ENCODE measurements at regions not wholly inside any gene's neighbourhood (a gene's known extent, or its start where the extent isn't known, plus 50 kb on each side); places are given as distances from the start of the nearest gene placed in this dataset.
"Not testable (repeated sequence)": the region's sequence is repeated elsewhere in the genome, so short reads cannot be mapped to it uniquely, and the experiment has no call there.

DNA sequence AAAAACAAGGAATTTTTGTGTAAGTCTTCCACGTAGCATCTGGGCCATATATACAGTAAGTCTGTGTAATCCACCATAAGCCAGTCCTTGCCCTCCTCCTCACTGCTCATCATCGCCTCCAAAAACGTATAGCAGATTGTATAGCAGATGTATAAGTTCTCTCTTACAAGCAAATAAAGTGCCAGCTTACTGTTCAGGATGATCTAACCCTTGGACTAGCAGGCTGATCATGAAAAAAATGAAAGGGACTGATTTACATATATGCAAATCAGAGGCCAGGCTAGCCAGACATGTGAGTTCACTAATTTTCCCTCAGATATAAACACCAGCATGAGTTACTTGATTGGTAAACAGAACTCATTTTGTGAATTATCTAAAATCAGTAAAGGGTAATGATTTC lies 171.5 kb downstream of the LY86 start:
- no peaks in the 10 kb centered on the region for H3K27me3 ChIP-seq (ENCODE audit: control insufficient read depth, insufficient read depth, low read length, poor library complexity, severe bottlenecking)
- H3K4me3 ChIP-seq (ENCODE audit: insufficient read depth, low read depth, low read length): no peak overlapping the region
- WGBS, 2 experiments: 95% methylated on average over 3 of the region's 3 CpGs
- no peak overlapping the region for H3K27ac ChIP-seq (ENCODE audit: insufficient read depth, low read depth, low read length, poor library complexity, severe bottlenecking)
- no peaks in the 10 kb centered on the region for H3K36me3 ChIP-seq (ENCODE audit: control insufficient read depth, insufficient read depth, low read length)
- no peaks in the 10 kb centered on the region for H3K9me3 ChIP-seq (ENCODE audit: control insufficient read depth, low read length)
- peaks cover 12% of the 10 kb centered on the region for H3K4me1 ChIP-seq (ENCODE audit: control insufficient read depth, insufficient read depth, low read length)

DNA sequence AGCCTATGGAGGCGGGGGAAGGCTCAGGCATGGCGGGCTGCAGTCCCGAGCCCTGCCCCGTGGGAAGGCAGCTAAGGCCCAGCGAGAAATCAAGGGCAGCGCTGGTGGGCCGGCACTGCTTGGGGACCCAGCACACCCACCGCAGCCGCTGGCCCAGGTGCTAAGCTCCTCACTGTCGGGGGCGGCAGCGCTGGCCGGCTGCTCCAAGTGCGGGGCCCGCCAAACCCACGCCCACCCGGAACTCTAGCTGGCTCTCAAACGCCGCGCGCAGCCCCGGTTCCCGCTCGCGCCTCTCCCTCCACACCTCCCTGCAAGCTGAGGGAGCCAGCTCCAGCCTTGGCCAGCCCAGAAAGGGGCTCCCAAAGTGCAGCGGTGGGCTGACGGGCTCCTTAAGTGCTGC lies 174.0 kb downstream of the LY86 start:
- H3K36me3 ChIP-seq (ENCODE audit: control insufficient read depth, insufficient read depth, low read length); H3K27me3 ChIP-seq (ENCODE audit: control insufficient read depth, insufficient read depth, low read length, poor library complexity, severe bottlenecking); H3K9me3 ChIP-seq (ENCODE audit: control insufficient read depth, low read length); H3K27ac ChIP-seq (ENCODE audit: insufficient read depth, low read depth, low read length, poor library complexity, severe bottlenecking); H3K4me3 ChIP-seq (ENCODE audit: insufficient read depth, low read depth, low read length): not testable (repeated sequence)
- H3K4me1 ChIP-seq (ENCODE audit: control insufficient read depth, insufficient read depth, low read length): peaks cover 12% of the 10 kb centered on the region
- 95 to 96% methylated on average over 27 of the region's 27 CpGs for WGBS, 2 experiments

DNA sequence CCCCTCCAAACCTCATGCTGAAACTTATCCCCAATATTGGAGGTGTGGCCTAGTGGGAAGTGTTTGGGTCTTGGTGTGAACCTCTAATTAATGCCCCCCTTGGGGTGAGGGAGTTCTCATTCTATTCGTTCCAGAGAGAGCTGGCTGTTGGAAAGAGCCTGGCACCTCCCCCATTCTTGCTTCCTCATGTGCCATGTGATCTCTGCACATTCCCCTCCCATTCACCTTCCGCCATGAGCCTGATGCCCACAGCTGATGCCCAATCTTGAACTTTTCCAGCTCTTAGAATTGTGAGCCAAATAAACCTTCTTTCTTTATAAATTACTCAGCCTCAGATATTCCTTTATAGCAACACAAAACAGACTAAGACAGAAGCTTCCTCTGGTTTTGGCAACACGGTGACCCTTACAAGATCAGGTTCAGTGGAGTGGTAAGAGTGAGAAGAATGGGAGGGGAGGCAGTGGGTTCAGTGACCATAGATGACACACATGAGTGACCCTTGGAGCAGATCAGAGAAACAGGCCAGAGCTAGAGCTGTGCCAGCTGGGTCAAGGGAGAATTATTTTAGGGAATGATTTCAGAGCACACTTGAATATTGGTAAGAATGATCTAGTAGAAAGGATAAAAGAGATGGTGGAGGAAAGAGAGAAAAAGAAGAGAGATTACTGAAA lies 176.4 kb downstream of the LY86 start:
- H3K9me3 ChIP-seq (ENCODE audit: control insufficient read depth, low read length): no peaks in the 10 kb centered on the region
- WGBS, 2 experiments: 84 to 85% methylated on average over 3 of the region's 3 CpGs

DNA sequence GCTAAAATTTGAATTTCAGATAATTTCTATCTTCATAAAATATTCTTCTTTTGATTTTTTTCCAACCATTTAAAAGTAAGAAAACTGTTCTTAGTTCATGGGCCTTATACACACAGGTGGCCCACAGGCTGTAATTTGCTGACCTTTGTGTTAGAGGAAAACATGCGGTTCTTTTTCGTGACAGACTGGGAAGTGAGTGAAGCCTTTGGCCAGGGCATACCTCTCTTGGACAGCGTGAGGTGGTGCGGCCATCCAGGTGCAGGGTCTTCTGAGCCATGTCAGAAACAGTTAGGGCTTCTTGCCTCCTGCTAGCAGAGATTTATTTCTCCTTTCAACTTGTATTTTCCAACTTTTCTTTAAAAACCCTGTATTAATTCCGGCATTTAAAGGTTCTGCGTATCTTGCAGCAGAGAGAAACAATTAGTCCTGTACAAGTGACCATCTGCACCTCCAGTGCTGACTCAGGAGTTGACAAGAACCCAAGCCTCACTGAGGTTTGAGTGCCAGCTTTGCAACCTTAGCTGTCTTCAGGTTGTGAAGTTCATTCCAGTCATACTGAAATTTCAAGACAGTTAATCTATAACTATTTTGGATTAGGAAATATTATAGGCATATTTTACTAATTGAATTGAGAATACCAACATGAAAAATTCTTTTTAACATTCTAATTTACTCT lies 177.8 kb downstream of the LY86 start:
- Histone ChIP-seq H3K27ac (ENCODE audit: insufficient read depth, low read depth, low read length, poor library complexity, severe bottlenecking) (no peak overlapping the region), H3K27me3 (ENCODE audit: control insufficient read depth, insufficient read depth, low read length, poor library complexity, severe bottlenecking) (no peaks in the 10 kb centered on the region), H3K9me3 (ENCODE audit: control insufficient read depth, low read length) (no peaks in the 10 kb centered on the region), H3K4me3 (ENCODE audit: insufficient read depth, low read depth, low read length) (no peak overlapping the region), H3K4me1 (ENCODE audit: control insufficient read depth, insufficient read depth, low read length) (no peaks in the 10 kb centered on the region), H3K36me3 (ENCODE audit: control insufficient read depth, insufficient read depth, low read length) (no peaks in the 10 kb centered on the region)
- 95 to 96% methylated on average over 6 of the region's 6 CpGs for WGBS, 2 experiments

More for the DNA sequence above, 176.4 kb downstream of the LY86 start:
- no peak overlapping the region for H3K4me3 ChIP-seq (ENCODE audit: insufficient read depth, low read depth, low read length)
- H3K27ac ChIP-seq (ENCODE audit: insufficient read depth, low read depth, low read length, poor library complexity, severe bottlenecking): no peak overlapping the region
- H3K27me3 ChIP-seq (ENCODE audit: control insufficient read depth, insufficient read depth, low read length, poor library complexity, severe bottlenecking): no peaks in the 10 kb centered on the region
- no peaks in the 10 kb centered on the region for H3K4me1 ChIP-seq (ENCODE audit: control insufficient read depth, insufficient read depth, low read length)
- no peaks in the 10 kb centered on the region for H3K36me3 ChIP-seq (ENCODE audit: control insufficient read depth, insufficient read depth, low read length)

DNA sequence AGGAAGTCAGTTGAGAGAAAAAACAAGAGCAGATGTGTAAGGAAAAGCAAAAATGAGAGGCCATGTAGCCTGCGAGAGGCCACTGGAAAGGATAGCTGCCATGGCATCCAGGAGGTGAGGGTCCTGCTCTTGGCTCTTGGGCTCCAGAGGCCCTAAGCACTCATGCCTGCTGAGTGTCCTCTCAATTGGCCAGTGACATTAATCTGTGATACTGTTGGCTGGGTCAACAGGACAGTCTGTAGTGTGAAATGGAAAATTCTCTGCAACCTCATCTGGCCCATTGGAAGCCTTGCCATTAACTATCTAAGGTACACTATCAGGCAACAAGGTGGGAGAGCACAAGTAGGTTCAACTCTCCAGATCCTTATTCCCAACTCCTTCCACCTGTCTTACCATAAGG lies 180.9 kb downstream of the LY86 start:
- no peaks in the 10 kb centered on the region for H3K36me3 ChIP-seq (ENCODE audit: control insufficient read depth, insufficient read depth, low read length)
- H3K27me3 ChIP-seq (ENCODE audit: control insufficient read depth, insufficient read depth, low read length, poor library complexity, severe bottlenecking): no peaks in the 10 kb centered on the region
- H3K4me3 ChIP-seq (ENCODE audit: insufficient read depth, low read depth, low read length): no peak overlapping the region
- WGBS, 2 experiments: 92 to 96% methylated on average over 1 of the region's 1 CpG
- no peaks in the 10 kb centered on the region for H3K9me3 ChIP-seq (ENCODE audit: control insufficient read depth, low read length)
- H3K27ac ChIP-seq (ENCODE audit: insufficient read depth, low read depth, low read length, poor library complexity, severe bottlenecking): no peak overlapping the region
- no peaks in the 10 kb centered on the region for H3K4me1 ChIP-seq (ENCODE audit: control insufficient read depth, insufficient read depth, low read length)

DNA sequence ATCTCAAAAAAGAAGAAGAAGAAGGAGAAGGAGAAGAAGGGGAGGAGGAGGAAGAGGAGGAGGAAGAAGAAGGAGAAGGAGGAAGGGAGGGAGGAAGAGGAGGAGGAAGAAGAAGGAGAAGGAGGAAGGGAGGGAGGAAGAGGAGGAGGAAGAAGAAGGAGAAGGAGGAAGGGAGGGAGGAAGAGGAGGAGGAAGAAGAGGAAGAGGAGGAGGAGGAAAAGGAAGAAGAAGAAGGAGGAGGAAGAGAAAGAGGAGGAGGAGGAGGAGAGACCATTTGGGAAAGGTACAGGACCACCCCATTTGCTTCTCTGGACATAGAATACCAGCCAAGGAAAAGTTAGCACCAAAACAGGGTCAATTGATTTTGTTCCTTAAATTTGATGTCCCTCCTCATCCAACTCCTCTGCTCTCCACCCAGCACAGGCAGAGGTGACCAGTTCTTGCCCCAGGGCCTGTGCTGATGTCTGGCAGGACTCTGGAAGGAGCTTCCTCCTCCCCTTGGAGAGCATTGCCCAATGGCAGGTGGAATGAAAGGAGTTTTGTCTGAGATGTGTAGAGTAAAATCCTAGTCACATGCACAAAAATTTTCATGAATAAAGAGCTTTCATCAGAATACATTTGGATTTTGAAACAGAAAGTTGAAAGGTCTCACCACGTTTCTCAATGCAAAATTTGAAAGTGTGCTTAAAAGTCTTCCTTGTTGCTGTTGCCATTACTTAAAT lies 182.9 kb downstream of the LY86 start:
- no peaks in the 10 kb centered on the region for H3K4me1 ChIP-seq (ENCODE audit: control insufficient read depth, insufficient read depth, low read length)
- H3K4me3 ChIP-seq (ENCODE audit: insufficient read depth, low read depth, low read length): no peak overlapping the region
- H3K27ac ChIP-seq (ENCODE audit: insufficient read depth, low read depth, low read length, poor library complexity, severe bottlenecking): no peak overlapping the region
- WGBS, 2 experiments: 92 to 100% methylated on average over 1 of the region's 1 CpG
- no peaks in the 10 kb centered on the region for H3K27me3 ChIP-seq (ENCODE audit: control insufficient read depth, insufficient read depth, low read length, poor library complexity, severe bottlenecking)
- H3K9me3 ChIP-seq (ENCODE audit: control insufficient read depth, low read length): no peaks in the 10 kb centered on the region
- H3K36me3 ChIP-seq (ENCODE audit: control insufficient read depth, insufficient read depth, low read length): no peaks in the 10 kb centered on the region

DNA sequence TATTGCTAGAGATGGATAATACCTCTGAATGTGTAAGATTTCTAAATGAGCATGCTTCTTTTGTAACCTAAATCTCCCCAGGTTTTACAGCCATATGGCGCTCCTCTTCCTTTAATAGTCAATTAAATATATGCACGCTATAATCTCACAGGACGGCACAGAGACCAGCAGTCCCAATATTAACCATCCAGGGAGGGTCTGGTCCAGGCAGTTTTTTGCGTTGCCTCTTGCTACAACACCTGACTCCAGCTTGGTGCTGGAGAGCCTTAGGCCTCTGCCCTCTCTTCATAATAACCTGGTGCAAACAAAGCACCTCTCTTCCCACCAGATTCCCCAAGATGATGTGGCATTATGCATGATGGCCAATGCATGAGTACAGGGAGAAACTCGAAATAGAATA lies 183.4 kb downstream of the LY86 start:
- Histone ChIP-seq H3K36me3 (ENCODE audit: control insufficient read depth, insufficient read depth, low read length) (no peaks in the 10 kb centered on the region), H3K27me3 (ENCODE audit: control insufficient read depth, insufficient read depth, low read length, poor library complexity, severe bottlenecking) (no peaks in the 10 kb centered on the region), H3K4me1 (ENCODE audit: control insufficient read depth, insufficient read depth, low read length) (no peaks in the 10 kb centered on the region), H3K27ac (ENCODE audit: insufficient read depth, low read depth, low read length, poor library complexity, severe bottlenecking) (no peak overlapping the region), H3K4me3 (ENCODE audit: insufficient read depth, low read depth, low read length) (no peak overlapping the region), H3K9me3 (ENCODE audit: control insufficient read depth, low read length) (no peaks in the 10 kb centered on the region)
- 93% methylated on average over 5 of the region's 5 CpGs for WGBS, 2 experiments

DNA sequence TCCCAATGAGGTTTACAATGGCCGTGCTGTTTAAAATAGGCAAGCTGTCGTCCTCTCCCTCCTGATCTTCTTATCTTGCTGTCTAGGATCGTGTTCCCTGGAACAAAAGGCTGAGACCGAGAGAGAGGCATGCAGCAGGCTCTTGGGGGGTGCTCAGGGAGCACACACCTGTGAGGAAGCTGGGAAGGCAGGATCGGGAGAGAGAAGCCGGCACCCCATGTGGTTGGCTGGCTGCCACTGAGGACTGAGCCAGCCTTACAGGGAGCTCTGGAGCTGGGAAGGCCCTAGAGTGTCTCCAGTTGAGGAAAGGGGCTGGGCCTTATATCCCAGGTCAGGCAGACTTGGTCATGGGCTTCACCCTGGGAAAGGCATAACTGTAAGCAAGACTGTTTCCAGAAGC lies 184.2 kb downstream of the LY86 start:
- Histone ChIP-seq H3K4me1 (ENCODE audit: control insufficient read depth, insufficient read depth, low read length) (no peaks in the 10 kb centered on the region), H3K27me3 (ENCODE audit: control insufficient read depth, insufficient read depth, low read length, poor library complexity, severe bottlenecking) (no peaks in the 10 kb centered on the region), H3K9me3 (ENCODE audit: control insufficient read depth, low read length) (no peaks in the 10 kb centered on the region), H3K36me3 (ENCODE audit: control insufficient read depth, insufficient read depth, low read length) (no peaks in the 10 kb centered on the region), H3K4me3 (ENCODE audit: insufficient read depth, low read depth, low read length) (no peak overlapping the region), H3K27ac (ENCODE audit: insufficient read depth, low read depth, low read length, poor library complexity, severe bottlenecking) (no peak overlapping the region)
- WGBS, 2 experiments: 50 to 56% methylated on average over 6 of the region's 6 CpGs

DNA sequence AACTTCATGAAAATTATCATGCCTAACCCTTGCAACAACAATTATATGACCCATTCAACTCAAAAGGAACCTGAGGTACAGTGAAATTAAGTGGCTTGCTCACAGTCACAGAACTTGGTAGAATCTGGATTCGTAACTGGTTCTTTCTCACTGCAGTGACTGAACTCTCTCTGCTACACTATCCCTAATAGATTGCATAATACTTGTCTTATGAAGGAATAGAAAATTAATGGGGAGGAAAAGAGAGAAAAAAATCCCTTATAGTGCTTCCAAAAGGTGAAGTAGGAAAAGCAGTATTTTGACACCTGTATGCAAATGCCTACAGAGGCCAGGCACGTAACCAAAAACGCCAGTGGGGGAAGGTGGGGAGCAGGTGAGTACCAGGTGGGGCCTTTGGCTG lies 186.6 kb downstream of the LY86 start:
- Histone ChIP-seq H3K9me3 (ENCODE audit: control insufficient read depth, low read length) (no peaks in the 10 kb centered on the region), H3K27me3 (ENCODE audit: control insufficient read depth, insufficient read depth, low read length, poor library complexity, severe bottlenecking) (no peaks in the 10 kb centered on the region), H3K36me3 (ENCODE audit: control insufficient read depth, insufficient read depth, low read length) (no peaks in the 10 kb centered on the region), H3K4me3 (ENCODE audit: insufficient read depth, low read depth, low read length) (no peak overlapping the region), H3K4me1 (ENCODE audit: control insufficient read depth, insufficient read depth, low read length) (no peaks in the 10 kb centered on the region), H3K27ac (ENCODE audit: insufficient read depth, low read depth, low read length, poor library complexity, severe bottlenecking) (no peak overlapping the region)
- WGBS, 2 experiments: 83 to 90% methylated on average over 3 of the region's 3 CpGs

DNA sequence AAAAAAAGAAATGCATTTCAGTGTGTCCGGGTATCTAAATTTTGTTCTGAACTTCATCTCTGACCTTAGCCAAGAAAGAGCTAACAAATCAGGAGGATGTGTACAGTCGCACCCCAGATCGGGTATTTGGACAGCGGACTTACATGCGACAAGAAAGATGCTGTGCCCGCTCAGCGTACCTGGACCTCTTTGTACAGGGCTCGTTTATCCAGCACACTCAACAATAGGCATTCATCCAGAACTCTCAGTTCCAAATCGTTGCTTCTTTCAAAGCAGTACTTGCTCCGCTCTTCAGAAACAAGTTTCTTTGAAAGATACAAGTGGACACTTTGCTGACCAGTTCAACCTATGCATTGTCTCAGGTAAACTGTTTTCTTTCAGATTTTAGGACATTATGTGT lies 191.7 kb downstream of the LY86 start:
- H3K36me3 ChIP-seq (ENCODE audit: control insufficient read depth, insufficient read depth, low read length): no peaks in the 10 kb centered on the region
- no peak overlapping the region for H3K4me3 ChIP-seq (ENCODE audit: insufficient read depth, low read depth, low read length)
- 95 to 96% methylated on average over 10 of the region's 10 CpGs for WGBS, 2 experiments
- H3K4me1 ChIP-seq (ENCODE audit: control insufficient read depth, insufficient read depth, low read length): no peaks in the 10 kb centered on the region
- no peaks in the 10 kb centered on the region for H3K9me3 ChIP-seq (ENCODE audit: control insufficient read depth, low read length)
- H3K27ac ChIP-seq (ENCODE audit: insufficient read depth, low read depth, low read length, poor library complexity, severe bottlenecking): no peak overlapping the region
- H3K27me3 ChIP-seq (ENCODE audit: control insufficient read depth, insufficient read depth, low read length, poor library complexity, severe bottlenecking): no peaks in the 10 kb centered on the region

Measured in ectodermal cell (in vitro differentiated cells).